ENCODE measurements at regions not wholly inside any gene's neighbourhood (a gene's known extent, or its start where the extent isn't known, plus 50 kb on each side); places are given as distances from the start of the nearest gene placed in this dataset.

DNA sequence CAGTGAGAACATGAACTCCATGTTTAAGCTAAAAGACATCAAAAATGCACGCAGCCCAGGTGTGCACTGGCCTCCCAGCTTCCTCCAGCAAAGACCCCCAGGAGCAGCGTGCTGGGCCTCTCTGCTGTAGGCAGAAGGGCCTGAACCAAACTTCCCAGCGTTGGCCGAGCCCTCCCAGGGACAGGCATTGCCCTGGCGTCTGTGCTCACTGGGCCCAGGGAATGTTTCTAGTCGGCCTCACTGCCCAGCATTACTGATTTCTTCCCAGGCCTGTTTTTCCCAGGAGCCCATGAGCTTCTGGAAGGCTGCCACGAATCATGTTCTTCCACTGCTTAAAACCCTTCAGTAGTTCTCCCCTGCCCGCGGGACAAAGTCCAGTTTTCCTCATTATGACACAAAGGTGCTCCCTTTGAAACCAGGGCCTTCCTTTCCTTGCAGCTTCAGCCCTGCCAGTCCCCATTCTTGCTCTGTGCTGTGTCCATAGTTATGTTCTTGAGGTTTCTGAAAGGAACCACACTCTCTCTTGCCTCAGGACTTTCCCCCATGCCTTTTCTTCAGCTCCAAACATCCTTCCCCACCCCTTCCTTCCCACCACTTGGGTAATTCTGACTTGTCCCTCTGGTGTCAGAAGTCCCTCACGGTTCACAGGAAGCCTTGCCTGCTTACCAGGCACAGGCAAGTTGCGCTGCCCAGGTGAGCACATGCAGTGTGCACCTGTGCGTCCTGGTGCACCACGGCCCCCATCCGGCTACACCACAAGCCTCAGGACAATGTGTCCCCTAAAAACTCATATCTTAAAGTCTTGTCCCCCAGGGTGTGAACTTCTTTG is 93.4 kb upstream of the ENPP6 start:
- H3K9me3 Mint-ChIP-seq (ENCODE audit: insufficient read depth) = no peaks in the 10 kb centered on the region
- intact Hi-C loops (cut with micrococcal nuclease) = loop anchor here (1.0 kb wide), 1 partner anchor 227 kb away; no protein-coding TSS in a partner anchor
- H3K79me2 ChIP-seq (ENCODE audit: control insufficient read depth, insufficient read depth, low read length) = no peaks in the 10 kb centered on the region
- POLR2A ChIA-PET = interaction anchor here (0.6 to 2.0 kb wide), 3 partner anchors 9 to 226 kb away, joined by 3 to 8 read pairs (median 6); no protein-coding TSS in a partner anchor
- no peaks in the 10 kb centered on the region for H3K27me3 ChIP-seq (replicated peaks in 1 of 4; ENCODE audit: control extremely low read depth in 1 of 4, control insufficient read depth in 3 of 4, insufficient read depth in 4 of 4, low read length in 3 of 4)
- 92% methylated on average over 14 of the region's 14 CpGs for WGBS (ENCODE audit: insufficient coverage)
- peak overlapping the region; percentile 27 for H3K4me2 ChIP-seq (replicated peaks; ENCODE audit: low read depth, low read length, poor library complexity, severe bottlenecking)
- H3K9ac ChIP-seq (ENCODE audit: low read length) = no peak overlapping the region
- no peaks in the 10 kb centered on the region for H4K20me1 ChIP-seq (ENCODE audit: control insufficient read depth, insufficient read depth, low read length, poor library complexity, severe bottlenecking)
- peak overlapping the region; percentile 57 for H3K27ac Mint-ChIP-seq
- H3K4me1 ChIP-seq (ENCODE audit: control insufficient read depth in 2 of 2, insufficient read depth in 2 of 2, low read length in 2 of 2) = peaks cover 48 to 51% of the 10 kb centered on the region in 2 donors
- ATAC-seq (ENCODE audit: low read depth) (no peak), DNase-seq (no peak)
- H3K27ac ChIP-seq (ENCODE audit: low read length in 2 of 2) = no peak overlapping the region
- H3K36me3 ChIP-seq (replicated peaks in 1 of 2; ENCODE audit: control extremely low read depth in 1 of 2, control insufficient read depth in 1 of 2, extremely low read depth in 1 of 2, insufficient read depth in 2 of 2, low read length in 1 of 2) = no peaks in the 10 kb centered on the region
- no peak overlapping the region for H3K4me3 ChIP-seq (ENCODE audit: control extremely low read depth in 1 of 5, extremely low read depth in 1 of 5, insufficient read depth in 1 of 5, low read depth in 2 of 5, low read length in 4 of 5)
- H3K9me3 ChIP-seq (ENCODE audit: control extremely low read depth in 1 of 3, control insufficient read depth in 2 of 3, insufficient read depth in 1 of 3, low read length in 2 of 3) = no peaks in the 10 kb centered on the region
- H3K4me3 Mint-ChIP-seq = no peak overlapping the region
- CTCF ChIA-PET = interaction anchor here (0.8 to 7.3 kb wide), 11 partner anchors 10 to 228 kb away, joined by 3 to 49 read pairs (median 5); no protein-coding TSS in a partner anchor
- TF ChIP-seq EZH2 (IDR thresholded peaks at IDR 0.05; ENCODE audit: borderline replicate concordance, insufficient read depth, low read depth, low read length, poor library complexity, severe bottlenecking) = no peak
- TF ChIP-seq, protein P1, sequence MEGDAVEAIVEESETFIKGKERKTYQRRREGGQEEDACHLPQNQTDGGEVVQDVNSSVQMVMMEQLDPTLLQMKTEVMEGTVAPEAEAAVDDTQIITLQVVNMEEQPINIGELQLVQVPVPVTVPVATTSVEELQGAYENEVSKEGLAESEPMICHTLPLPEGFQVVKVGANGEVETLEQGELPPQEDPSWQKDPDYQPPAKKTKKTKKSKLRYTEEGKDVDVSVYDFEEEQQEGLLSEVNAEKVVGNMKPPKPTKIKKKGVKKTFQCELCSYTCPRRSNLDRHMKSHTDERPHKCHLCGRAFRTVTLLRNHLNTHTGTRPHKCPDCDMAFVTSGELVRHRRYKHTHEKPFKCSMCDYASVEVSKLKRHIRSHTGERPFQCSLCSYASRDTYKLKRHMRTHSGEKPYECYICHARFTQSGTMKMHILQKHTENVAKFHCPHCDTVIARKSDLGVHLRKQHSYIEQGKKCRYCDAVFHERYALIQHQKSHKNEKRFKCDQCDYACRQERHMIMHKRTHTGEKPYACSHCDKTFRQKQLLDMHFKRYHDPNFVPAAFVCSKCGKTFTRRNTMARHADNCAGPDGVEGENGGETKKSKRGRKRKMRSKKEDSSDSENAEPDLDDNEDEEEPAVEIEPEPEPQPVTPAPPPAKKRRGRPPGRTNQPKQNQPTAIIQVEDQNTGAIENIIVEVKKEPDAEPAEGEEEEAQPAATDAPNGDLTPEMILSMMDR (IDR thresholded peaks at IDR 0.05) = no peak
- peaks cover 68% of the 10 kb centered on the region for H3K4me1 Mint-ChIP-seq
- peak overlapping the region; percentile 10 for H2AFZ ChIP-seq (ENCODE audit: insufficient read depth, low read depth, low read length, poor library complexity, severe bottlenecking)
- H3K27me3 Mint-ChIP-seq = no peaks in the 10 kb centered on the region

DNA sequence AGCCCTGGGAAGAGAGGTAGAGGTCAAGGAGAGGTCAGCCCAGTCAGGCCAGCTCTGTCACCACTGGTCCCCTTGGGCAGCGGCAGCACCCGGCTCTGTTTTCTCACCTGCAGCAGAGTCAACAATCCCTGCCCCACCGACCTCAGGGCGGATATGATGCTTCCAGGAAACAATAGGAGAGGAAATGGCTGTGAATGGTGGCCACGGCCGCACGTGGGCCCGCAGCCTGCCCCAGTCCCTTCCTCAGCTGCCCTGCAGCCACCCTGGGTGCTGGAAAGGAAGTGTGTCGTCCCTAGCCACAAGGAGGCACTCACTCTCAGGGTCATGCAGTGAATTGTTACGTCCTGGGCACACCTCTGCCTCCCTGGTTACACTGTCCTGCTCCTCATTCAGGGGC is 92.5 kb upstream of the ENPP6 start:
- no peak overlapping the region for H3K9ac ChIP-seq (ENCODE audit: low read length)
- H3K9me3 Mint-ChIP-seq (ENCODE audit: insufficient read depth) = no peaks in the 10 kb centered on the region
- no peaks in the 10 kb centered on the region for H3K27me3 Mint-ChIP-seq
- no peaks in the 10 kb centered on the region for H3K9me3 ChIP-seq (ENCODE audit: control extremely low read depth in 1 of 3, control insufficient read depth in 2 of 3, insufficient read depth in 1 of 3, low read length in 2 of 3)
- intact Hi-C loops (cut with micrococcal nuclease) = loop anchor here (1.0 kb wide), 1 partner anchor 228 kb away; no protein-coding TSS in a partner anchor
- H3K36me3 ChIP-seq (replicated peaks in 1 of 2; ENCODE audit: control extremely low read depth in 1 of 2, control insufficient read depth in 1 of 2, extremely low read depth in 1 of 2, insufficient read depth in 2 of 2, low read length in 1 of 2) = no peaks in the 10 kb centered on the region
- no peak overlapping the region for H3K27ac ChIP-seq (ENCODE audit: low read length in 2 of 2)
- peaks cover 60% of the 10 kb centered on the region for H3K4me1 Mint-ChIP-seq
- H3K27ac Mint-ChIP-seq = peak overlapping the region; percentile 56
- peak overlapping the region; percentile 43 for H2AFZ ChIP-seq (ENCODE audit: insufficient read depth, low read depth, low read length, poor library complexity, severe bottlenecking)
- H3K4me1 ChIP-seq (ENCODE audit: control insufficient read depth in 2 of 2, insufficient read depth in 2 of 2, low read length in 2 of 2) = peaks cover 46 to 48% of the 10 kb centered on the region in 2 donors
- no peak for TF ChIP-seq EZH2 (IDR thresholded peaks at IDR 0.05; ENCODE audit: borderline replicate concordance, insufficient read depth, low read depth, low read length, poor library complexity, severe bottlenecking)
- TF ChIP-seq, protein P1 (IDR thresholded peaks at IDR 0.05) = peak; percentile 58
- no peaks in the 10 kb centered on the region for H3K79me2 ChIP-seq (ENCODE audit: control insufficient read depth, insufficient read depth, low read length)
- H4K20me1 ChIP-seq (ENCODE audit: control insufficient read depth, insufficient read depth, low read length, poor library complexity, severe bottlenecking) = no peaks in the 10 kb centered on the region
- peak overlapping the region; percentile 27 for H3K4me2 ChIP-seq (replicated peaks; ENCODE audit: low read depth, low read length, poor library complexity, severe bottlenecking)
- peak overlapping the region; percentile 29 for H3K4me3 Mint-ChIP-seq
- no peaks in the 10 kb centered on the region for H3K27me3 ChIP-seq (replicated peaks in 1 of 4; ENCODE audit: control extremely low read depth in 1 of 4, control insufficient read depth in 3 of 4, insufficient read depth in 4 of 4, low read length in 3 of 4)
- H3K4me3 ChIP-seq (ENCODE audit: control extremely low read depth in 1 of 5, extremely low read depth in 1 of 5, insufficient read depth in 1 of 5, low read depth in 2 of 5, low read length in 4 of 5) = no peak overlapping the region
- WGBS (ENCODE audit: insufficient coverage) = 67% methylated on average over 7 of the region's 10 CpGs
- ATAC-seq (ENCODE audit: low read depth) (peak; percentile 21), DNase-seq (peak; percentile 71)
- ChIA-PET POLR2A (interaction anchor here (1.2 to 2.0 kb wide), 2 partner anchors 10 to 227 kb away, joined by 3 to 8 read pairs; no protein-coding TSS in a partner anchor), CTCF (interaction anchor here (0.6 to 7.3 kb wide), 12 partner anchors 17 to 229 kb away, joined by 3 to 49 read pairs (median 4); no protein-coding TSS in a partner anchor)
